ENCODE measurements at regions not wholly inside any gene's neighbourhood (a gene's known extent, or its start where the extent isn't known, plus 50 kb on each side); places are given as distances from the start of the nearest gene placed in this dataset.
"Not testable (repeated sequence)": the region's sequence is repeated elsewhere in the genome, so short reads cannot be mapped to it uniquely, and the experiment has no call there.

DNA sequence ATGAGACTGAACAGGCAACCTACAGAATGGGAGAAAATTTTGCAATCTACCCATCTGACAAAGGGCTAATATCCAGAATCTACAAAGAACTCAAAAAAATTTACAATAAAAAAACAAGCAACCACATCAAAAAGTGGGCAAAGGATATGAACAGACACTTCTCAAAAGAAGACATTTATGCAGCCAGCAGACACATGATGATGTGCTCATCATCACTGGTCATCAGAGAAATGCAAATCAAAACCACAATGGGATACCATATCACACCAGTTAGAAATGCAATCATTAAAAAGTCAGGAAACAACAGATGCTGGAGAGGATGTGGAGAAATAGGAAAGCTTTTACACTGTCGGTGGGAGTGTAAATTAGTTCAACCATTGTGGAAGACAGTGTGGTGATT, 51.7 kb upstream of the PAXBP1 start:
- H3K4me3 ChIP-seq (ENCODE audit: insufficient read depth, low read depth, low read length); H3K4me1 ChIP-seq (ENCODE audit: control insufficient read depth, insufficient read depth, low read length); H3K27ac ChIP-seq (ENCODE audit: insufficient read depth, low read depth, low read length, poor library complexity, severe bottlenecking); H3K9me3 ChIP-seq (ENCODE audit: control insufficient read depth, low read length); H3K36me3 ChIP-seq (ENCODE audit: control insufficient read depth, insufficient read depth, low read length); H3K27me3 ChIP-seq (ENCODE audit: control insufficient read depth, insufficient read depth, low read length, poor library complexity, severe bottlenecking): not testable (repeated sequence)
- WGBS, 2 experiments = 75 to 92% methylated on average over 1 of the region's 1 CpG

DNA sequence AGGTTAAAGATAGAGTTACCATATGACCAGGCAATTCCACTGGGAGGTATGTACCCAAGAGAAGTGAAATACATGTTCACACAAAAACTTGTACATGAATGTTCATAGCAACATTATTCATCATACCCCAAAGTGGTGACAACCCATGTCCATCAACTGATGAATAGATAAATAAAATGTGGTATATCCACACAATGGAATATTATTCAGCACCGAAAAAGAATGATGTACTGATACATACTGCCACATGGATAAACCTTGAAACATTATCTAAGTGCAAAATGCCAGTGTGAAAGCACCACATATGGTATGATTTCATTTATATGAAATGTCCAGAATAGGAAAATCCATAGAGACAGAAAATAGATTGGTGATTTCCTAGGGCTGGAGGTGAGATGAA, 53.4 kb upstream of the PAXBP1 start:
- no peaks in the 10 kb centered on the region for H3K4me1 ChIP-seq (ENCODE audit: control insufficient read depth, insufficient read depth, low read length)
- WGBS, 2 experiments = 67 to 78% methylated on average over 1 of the region's 1 CpG
- no peaks in the 10 kb centered on the region for H3K36me3 ChIP-seq (ENCODE audit: control insufficient read depth, insufficient read depth, low read length)
- H3K9me3 ChIP-seq (ENCODE audit: control insufficient read depth, low read length) = no peaks in the 10 kb centered on the region
- no peak overlapping the region for H3K4me3 ChIP-seq (ENCODE audit: insufficient read depth, low read depth, low read length)
- H3K27me3 ChIP-seq (ENCODE audit: control insufficient read depth, insufficient read depth, low read length, poor library complexity, severe bottlenecking) = no peaks in the 10 kb centered on the region
- H3K27ac ChIP-seq (ENCODE audit: insufficient read depth, low read depth, low read length, poor library complexity, severe bottlenecking) = no peak overlapping the region

DNA sequence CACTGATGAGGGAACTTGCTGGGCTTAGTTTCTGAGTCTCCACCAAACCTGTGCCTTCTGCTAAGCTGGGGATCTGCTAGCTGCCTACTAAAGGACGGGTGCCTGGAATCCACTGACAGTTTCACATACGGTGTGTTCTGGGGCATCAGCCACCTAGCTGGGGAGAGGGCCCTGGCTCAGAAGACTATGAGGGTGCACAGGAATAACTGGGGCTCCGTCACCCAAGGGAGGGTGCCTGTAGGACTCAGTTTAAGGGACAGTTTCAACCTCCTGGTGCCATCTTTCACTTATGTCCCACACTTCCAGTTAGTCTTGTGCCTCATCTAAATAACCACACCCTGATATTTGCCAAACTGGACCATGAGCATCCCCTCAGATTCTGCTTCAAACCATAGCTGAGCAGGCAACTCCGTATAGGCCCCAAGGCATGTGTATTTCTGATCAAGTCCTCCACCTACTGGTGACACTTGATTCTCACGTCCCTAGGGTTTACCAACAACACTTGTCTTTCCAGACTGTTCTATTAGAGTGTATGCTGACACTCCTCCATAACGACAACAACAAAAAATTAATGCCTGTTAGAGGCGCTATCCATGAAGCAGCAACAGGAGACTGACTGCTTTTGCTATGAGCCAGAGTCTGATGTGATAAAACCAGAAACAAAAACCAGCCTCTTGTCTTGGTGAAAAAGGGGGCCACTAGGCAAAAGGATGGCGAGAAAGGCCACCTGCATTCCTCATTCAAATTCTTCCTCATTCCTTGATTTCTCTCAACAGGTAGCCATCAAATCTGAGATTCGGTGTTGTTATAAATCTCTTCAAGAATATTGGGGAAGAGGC, 55.0 kb upstream of the PAXBP1 start:
- no peak overlapping the region for H3K4me3 ChIP-seq (ENCODE audit: insufficient read depth, low read depth, low read length)
- no peaks in the 10 kb centered on the region for H3K9me3 ChIP-seq (ENCODE audit: control insufficient read depth, low read length)
- H3K27me3 ChIP-seq (ENCODE audit: control insufficient read depth, insufficient read depth, low read length, poor library complexity, severe bottlenecking) = no peaks in the 10 kb centered on the region
- 64 to 67% methylated on average over 9 of the region's 9 CpGs for WGBS, 2 experiments
- no peak overlapping the region for H3K27ac ChIP-seq (ENCODE audit: insufficient read depth, low read depth, low read length, poor library complexity, severe bottlenecking)
- H3K4me1 ChIP-seq (ENCODE audit: control insufficient read depth, insufficient read depth, low read length) = no peaks in the 10 kb centered on the region
- H3K36me3 ChIP-seq (ENCODE audit: control insufficient read depth, insufficient read depth, low read length) = no peaks in the 10 kb centered on the region

DNA sequence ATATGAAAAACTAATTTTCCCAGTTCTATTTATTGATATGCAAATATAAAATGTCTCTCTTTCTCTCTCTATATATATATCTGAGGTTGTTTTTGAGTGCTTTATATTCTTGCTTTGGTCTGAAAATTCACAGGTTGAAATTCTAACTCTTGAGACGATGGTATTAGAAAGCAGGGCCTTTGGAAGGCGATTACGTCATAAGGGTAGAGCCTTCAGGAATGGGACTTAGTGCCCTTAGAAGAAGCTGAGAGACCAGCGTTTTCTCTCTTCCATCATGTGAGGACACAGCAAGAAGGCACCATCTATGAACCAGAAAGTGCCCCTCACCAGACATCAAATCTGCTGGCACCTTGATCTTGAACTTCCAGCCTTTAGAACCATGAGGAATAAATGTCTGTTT, 57.4 kb upstream of the PAXBP1 start:
- 82 to 89% methylated on average over 4 of the region's 4 CpGs for WGBS, 2 experiments
- H3K36me3 ChIP-seq (ENCODE audit: control insufficient read depth, insufficient read depth, low read length) = no peaks in the 10 kb centered on the region
- no peaks in the 10 kb centered on the region for H3K4me1 ChIP-seq (ENCODE audit: control insufficient read depth, insufficient read depth, low read length)
- no peaks in the 10 kb centered on the region for H3K9me3 ChIP-seq (ENCODE audit: control insufficient read depth, low read length)
- no peak overlapping the region for H3K4me3 ChIP-seq (ENCODE audit: insufficient read depth, low read depth, low read length)
- H3K27me3 ChIP-seq (ENCODE audit: control insufficient read depth, insufficient read depth, low read length, poor library complexity, severe bottlenecking) = no peaks in the 10 kb centered on the region
- no peak overlapping the region for H3K27ac ChIP-seq (ENCODE audit: insufficient read depth, low read depth, low read length, poor library complexity, severe bottlenecking)

DNA sequence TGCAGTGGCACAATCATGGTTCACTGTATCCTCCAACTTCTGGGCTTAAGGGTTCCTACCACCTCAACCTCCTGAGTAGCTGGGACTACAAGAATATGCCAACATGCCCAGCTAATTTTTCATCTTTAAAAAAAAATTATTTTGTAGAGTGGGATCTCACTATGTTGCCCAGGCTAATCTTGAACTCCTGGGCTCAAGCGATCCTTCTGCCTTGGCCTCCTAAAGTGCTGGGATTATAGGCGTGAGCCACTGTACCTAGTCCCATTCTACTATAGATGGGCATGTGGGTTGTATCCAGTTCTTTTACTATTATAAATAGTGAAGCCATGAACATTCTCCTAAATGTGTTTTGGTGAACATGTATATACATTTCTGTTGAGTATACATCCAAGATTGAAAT, 57.9 kb upstream of the PAXBP1 start:
- Histone ChIP-seq H3K9me3 (ENCODE audit: control insufficient read depth, low read length) (no peaks in the 10 kb centered on the region), H3K4me1 (ENCODE audit: control insufficient read depth, insufficient read depth, low read length) (peaks cover 1% of the 10 kb centered on the region), H3K27ac (ENCODE audit: insufficient read depth, low read depth, low read length, poor library complexity, severe bottlenecking) (no peak overlapping the region), H3K4me3 (ENCODE audit: insufficient read depth, low read depth, low read length) (no peak overlapping the region), H3K27me3 (ENCODE audit: control insufficient read depth, insufficient read depth, low read length, poor library complexity, severe bottlenecking) (no peaks in the 10 kb centered on the region), H3K36me3 (ENCODE audit: control insufficient read depth, insufficient read depth, low read length) (no peaks in the 10 kb centered on the region)
- 83 to 93% methylated on average over 2 of the region's 2 CpGs for WGBS, 2 experiments

DNA sequence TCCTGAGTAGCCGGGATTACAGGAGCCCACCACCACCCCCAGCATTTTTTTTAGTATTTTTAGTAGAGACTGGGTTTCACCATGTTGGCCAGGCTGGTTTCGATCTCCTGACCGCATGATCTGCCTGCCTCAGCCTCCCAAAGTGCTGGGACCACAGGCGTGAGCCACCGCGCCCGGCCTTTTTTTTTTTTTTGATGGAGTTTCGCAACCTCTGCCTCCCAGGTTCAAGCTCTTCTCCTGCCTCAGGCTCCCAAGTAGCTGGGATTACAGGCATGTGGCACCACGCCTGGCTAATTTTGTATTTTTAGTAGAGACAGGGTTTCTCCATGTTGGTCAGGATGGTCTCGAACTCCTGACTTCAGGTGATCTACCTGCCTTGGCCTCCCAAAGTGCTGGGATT, 60.2 kb upstream of the PAXBP1 start:
- not testable (repeated sequence) for H3K36me3 ChIP-seq (ENCODE audit: control insufficient read depth, insufficient read depth, low read length); H3K27me3 ChIP-seq (ENCODE audit: control insufficient read depth, insufficient read depth, low read length, poor library complexity, severe bottlenecking); H3K4me3 ChIP-seq (ENCODE audit: insufficient read depth, low read depth, low read length); H3K9me3 ChIP-seq (ENCODE audit: control insufficient read depth, low read length); H3K27ac ChIP-seq (ENCODE audit: insufficient read depth, low read depth, low read length, poor library complexity, severe bottlenecking)
- WGBS, 2 experiments = 82 to 92% methylated on average over 10 of the region's 10 CpGs
- H3K4me1 ChIP-seq (ENCODE audit: control insufficient read depth, insufficient read depth, low read length) = peaks cover 14% of the 10 kb centered on the region

DNA sequence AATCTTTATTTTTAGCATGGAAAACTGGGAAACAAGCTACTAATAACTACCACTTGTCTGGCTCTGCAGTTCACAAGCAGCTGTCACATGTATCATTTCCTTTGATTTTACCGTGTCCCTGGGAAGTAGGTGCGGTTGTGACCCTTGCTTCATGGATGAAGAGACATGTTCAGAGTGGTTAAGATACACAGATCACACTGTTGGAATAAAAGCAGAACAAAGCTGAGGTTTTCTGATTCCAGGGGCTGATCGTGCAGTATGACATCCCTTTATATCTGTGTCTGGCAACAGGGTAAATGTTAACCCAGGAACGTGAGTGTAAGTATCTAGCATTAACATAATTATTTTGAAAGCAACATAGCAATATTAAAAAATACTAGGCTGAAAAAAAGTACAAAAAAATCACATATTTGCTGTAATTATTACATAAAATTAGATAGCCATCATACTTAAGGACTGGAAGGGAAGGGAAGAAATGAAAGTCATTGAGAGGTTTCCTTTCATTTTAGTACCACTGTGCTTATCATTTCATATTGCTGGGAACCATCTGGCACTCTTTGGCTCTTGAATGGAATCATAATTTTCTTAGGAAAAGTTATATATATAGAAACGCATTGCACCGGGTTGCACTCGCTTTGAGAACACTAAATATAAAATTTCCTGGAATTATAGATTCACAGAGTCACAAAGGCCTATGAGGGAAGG, 62.8 kb upstream of the PAXBP1 start:
- Histone ChIP-seq H3K27me3 (ENCODE audit: control insufficient read depth, insufficient read depth, low read length, poor library complexity, severe bottlenecking) (no peaks in the 10 kb centered on the region), H3K9me3 (ENCODE audit: control insufficient read depth, low read length) (no peaks in the 10 kb centered on the region), H3K36me3 (ENCODE audit: control insufficient read depth, insufficient read depth, low read length) (no peaks in the 10 kb centered on the region), H3K27ac (ENCODE audit: insufficient read depth, low read depth, low read length, poor library complexity, severe bottlenecking) (no peak overlapping the region), H3K4me1 (ENCODE audit: control insufficient read depth, insufficient read depth, low read length) (peaks cover 14% of the 10 kb centered on the region), H3K4me3 (ENCODE audit: insufficient read depth, low read depth, low read length) (no peak overlapping the region)
- 89 to 98% methylated on average over 6 to 7 of the region's 7 CpGs for WGBS, 2 experiments

DNA sequence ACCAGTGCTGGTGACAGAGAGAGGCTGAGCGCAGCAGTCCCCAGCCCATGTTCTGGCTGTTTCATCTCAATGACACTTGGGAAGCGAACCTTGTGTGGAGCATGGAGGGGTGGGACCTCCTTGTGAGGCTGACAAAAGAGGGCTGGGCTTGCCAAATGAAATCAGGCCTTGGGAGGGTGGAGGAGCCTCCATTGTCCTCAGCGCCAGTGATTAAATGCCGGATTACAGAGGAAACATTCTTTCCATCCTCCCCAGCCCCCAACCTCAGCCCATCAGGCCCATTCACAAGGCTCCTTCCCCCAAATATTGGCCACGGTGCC, 63.3 kb upstream of the PAXBP1 start:
- no peak overlapping the region for H3K27ac ChIP-seq (ENCODE audit: insufficient read depth, low read depth, low read length, poor library complexity, severe bottlenecking)
- WGBS, 2 experiments = 13 to 15% methylated on average over 5 of the region's 5 CpGs
- H3K4me1 ChIP-seq (ENCODE audit: control insufficient read depth, insufficient read depth, low read length) = peaks cover 14% of the 10 kb centered on the region
- H3K9me3 ChIP-seq (ENCODE audit: control insufficient read depth, low read length) = no peaks in the 10 kb centered on the region
- H3K27me3 ChIP-seq (ENCODE audit: control insufficient read depth, insufficient read depth, low read length, poor library complexity, severe bottlenecking) = no peaks in the 10 kb centered on the region
- no peaks in the 10 kb centered on the region for H3K36me3 ChIP-seq (ENCODE audit: control insufficient read depth, insufficient read depth, low read length)
- H3K4me3 ChIP-seq (ENCODE audit: insufficient read depth, low read depth, low read length) = no peak overlapping the region

DNA sequence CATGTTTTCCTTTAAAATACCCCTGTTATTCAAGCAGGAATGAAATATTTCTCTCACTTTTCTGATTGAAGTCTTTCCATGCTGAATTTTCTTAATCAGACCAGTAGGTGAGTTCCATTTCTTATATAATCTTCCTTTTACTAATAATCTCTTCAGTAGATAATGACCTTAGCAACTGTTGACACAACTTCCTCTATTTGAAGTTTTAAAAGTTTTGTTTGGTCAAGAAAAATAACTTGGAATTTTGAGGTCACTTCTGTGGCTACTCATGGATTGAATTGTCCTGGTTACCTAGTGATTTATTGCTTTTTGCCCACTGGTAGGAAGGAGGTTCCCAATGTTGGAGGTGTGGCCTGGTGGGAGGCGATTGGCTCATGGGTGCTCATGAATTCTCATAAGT, 70.6 kb upstream of the PAXBP1 start:
- no peaks in the 10 kb centered on the region for H3K36me3 ChIP-seq (ENCODE audit: control insufficient read depth, insufficient read depth, low read length)
- H3K4me3 ChIP-seq (ENCODE audit: insufficient read depth, low read depth, low read length) = no peak overlapping the region
- no peaks in the 10 kb centered on the region for H3K4me1 ChIP-seq (ENCODE audit: control insufficient read depth, insufficient read depth, low read length)
- no peaks in the 10 kb centered on the region for H3K9me3 ChIP-seq (ENCODE audit: control insufficient read depth, low read length)
- no peaks in the 10 kb centered on the region for H3K27me3 ChIP-seq (ENCODE audit: control insufficient read depth, insufficient read depth, low read length, poor library complexity, severe bottlenecking)
- no peak overlapping the region for H3K27ac ChIP-seq (ENCODE audit: insufficient read depth, low read depth, low read length, poor library complexity, severe bottlenecking)
- WGBS, 2 experiments = 86 to 100% methylated on average over 1 of the region's 1 CpG

DNA sequence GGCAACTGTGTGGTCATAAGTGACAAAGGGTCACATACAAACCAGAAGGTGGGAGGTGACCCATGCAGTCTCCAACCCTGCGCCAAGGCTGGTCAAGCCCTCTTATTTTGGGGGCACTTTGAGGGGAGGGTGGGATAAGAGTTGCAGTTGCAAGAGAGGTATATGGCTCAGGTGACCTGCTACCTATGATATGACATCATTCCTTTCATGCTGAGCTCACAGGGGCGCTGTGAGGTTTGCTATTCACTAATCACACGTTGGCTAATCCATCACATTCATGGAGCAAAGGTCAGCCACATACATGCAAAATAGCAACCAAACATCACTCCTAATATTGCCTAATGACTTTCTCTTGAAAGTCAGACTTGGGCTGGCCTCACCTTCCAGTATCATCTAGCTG, 72.0 kb upstream of the PAXBP1 start:
- H3K4me1 ChIP-seq (ENCODE audit: control insufficient read depth, insufficient read depth, low read length) = peaks cover 6% of the 10 kb centered on the region
- no peaks in the 10 kb centered on the region for H3K9me3 ChIP-seq (ENCODE audit: control insufficient read depth, low read length)
- 85 to 88% methylated on average over 3 of the region's 3 CpGs for WGBS, 2 experiments
- no peaks in the 10 kb centered on the region for H3K36me3 ChIP-seq (ENCODE audit: control insufficient read depth, insufficient read depth, low read length)
- H3K27me3 ChIP-seq (ENCODE audit: control insufficient read depth, insufficient read depth, low read length, poor library complexity, severe bottlenecking) = no peaks in the 10 kb centered on the region
- H3K4me3 ChIP-seq (ENCODE audit: insufficient read depth, low read depth, low read length) = no peak overlapping the region
- H3K27ac ChIP-seq (ENCODE audit: insufficient read depth, low read depth, low read length, poor library complexity, severe bottlenecking) = no peak overlapping the region

Measured in ectodermal cell (in vitro differentiated cells).